Activated T-helper 2 cell treated with anti-CD3 and anti-CD28 coated beads, Interferon-gamma antibody, Interleukin-2, Interleukin-4, amounts not matched to agents 10 μg/mL and 5 μg/mL and 100 μg/mL, durations not matched to agents 14 hours and 24 hours and 36 hours (primary cell): ENCODE measurements at regions not wholly inside any gene's neighbourhood (a gene's known extent, or its start where the extent isn't known, plus 50 kb on each side); places are given as distances from the start of the nearest gene placed in this dataset.

Source experiments
- DNase-seq: peaks from one replicate; pipeline ENCODE4 v3.0.0; 2021; ENCODE audit warnings: low spot score
- H3K27ac Mint-ChIP-seq: one replicate; pipeline ENCODE4 v1.8.0; 2021; ENCODE audit warnings: mixed read lengths
- H3K27me3 Mint-ChIP-seq: one replicate; pipeline ENCODE4 v1.8.0; 2021; ENCODE audit warnings: low read depth, mixed read lengths
- H3K36me3 Mint-ChIP-seq: one replicate; pipeline ENCODE4 v1.8.0; 2021; ENCODE audit warnings: low read depth, mixed read lengths
- H3K4me1 Mint-ChIP-seq: one replicate; pipeline ENCODE4 v1.8.0; 2021; ENCODE audit warnings: low read depth, mixed read lengths
- H3K4me3 Mint-ChIP-seq: one replicate; pipeline ENCODE4 v1.8.0; 2021; ENCODE audit warnings: low read depth, mild to moderate bottlenecking, moderate library complexity, mixed read lengths
- H3K9me3 Mint-ChIP-seq: one replicate; pipeline ENCODE4 v1.8.0; 2021; ENCODE audit warnings: mixed read lengths
- intact Hi-C: fragments of 100-400 bp; cut with micrococcal nuclease; formaldehyde crosslinking; loops from one replicate; pipeline ENCODE4 v1.15.1; 2023

- Mint-ChIP-seq H3K4me3 (no peak overlapping the region), H3K36me3 (no peaks in the 10 kb centered on the region), H3K27ac (no peak overlapping the region), H3K9me3 (no peaks in the 10 kb centered on the region), H3K27me3 (no peaks in the 10 kb centered on the region), H3K4me1 (no peaks in the 10 kb centered on the region)
- DNase-seq: no peak
- intact Hi-C loops: no loop called here
Measured at GRCh38 chr9:134487066-134487710, 154.4 kb upstream of the COL5A1 start.

DNA sequence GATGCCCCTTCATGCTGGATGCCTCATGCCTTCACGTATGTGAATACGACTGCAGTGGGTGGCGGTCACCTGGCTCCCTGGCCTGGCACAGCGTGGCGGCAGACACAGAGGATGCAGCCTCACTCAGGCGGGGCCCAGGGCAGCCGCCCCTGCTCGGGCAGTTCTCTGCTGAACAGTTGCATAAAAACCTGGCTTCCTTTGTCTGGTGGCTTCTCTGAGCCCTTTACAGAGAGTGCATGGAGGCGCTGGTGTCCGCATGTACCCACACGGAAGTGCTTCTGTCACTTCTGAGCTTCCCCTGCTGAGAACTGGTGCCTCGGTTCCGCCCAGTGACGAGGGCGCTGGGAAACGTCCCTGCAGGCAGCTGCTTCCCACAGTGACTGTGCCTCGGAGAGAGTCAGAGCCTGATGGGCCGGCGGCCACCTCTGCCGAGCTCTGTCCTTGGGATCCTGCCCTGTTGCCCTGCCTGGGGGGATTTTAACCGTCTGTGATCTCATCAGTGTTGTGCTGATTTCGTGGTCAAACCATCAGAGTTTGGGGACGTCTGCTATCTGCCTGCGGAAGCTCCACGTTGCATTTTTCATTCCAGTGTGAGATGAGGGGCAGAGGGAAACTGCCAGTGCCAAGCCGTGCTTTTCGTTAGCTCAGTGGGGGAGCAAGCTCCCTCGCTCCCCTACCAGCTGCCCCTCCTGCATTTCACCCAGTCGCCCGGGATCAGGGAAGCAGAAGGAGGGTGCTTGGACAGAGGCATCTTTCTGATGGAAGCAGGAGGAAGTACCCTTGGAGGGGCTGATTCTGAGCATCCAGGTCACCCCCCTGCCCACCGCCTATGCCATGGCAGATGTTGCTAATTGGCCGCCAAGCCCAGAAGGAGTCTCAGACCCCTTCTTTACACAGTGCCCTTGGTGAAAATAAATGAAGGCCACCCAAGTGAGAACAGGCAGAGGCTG lies 153.0 kb upstream of the COL5A1 start:
- no peaks in the 10 kb centered on the region for H3K27me3 Mint-ChIP-seq
- intact Hi-C loops: no loop called here
- H3K27ac Mint-ChIP-seq: no peak overlapping the region
- H3K4me1 Mint-ChIP-seq: no peaks in the 10 kb centered on the region
- no peak for DNase-seq
- H3K9me3 Mint-ChIP-seq: no peaks in the 10 kb centered on the region
- H3K4me3 Mint-ChIP-seq: no peak overlapping the region
- H3K36me3 Mint-ChIP-seq: no peaks in the 10 kb centered on the region

DNA sequence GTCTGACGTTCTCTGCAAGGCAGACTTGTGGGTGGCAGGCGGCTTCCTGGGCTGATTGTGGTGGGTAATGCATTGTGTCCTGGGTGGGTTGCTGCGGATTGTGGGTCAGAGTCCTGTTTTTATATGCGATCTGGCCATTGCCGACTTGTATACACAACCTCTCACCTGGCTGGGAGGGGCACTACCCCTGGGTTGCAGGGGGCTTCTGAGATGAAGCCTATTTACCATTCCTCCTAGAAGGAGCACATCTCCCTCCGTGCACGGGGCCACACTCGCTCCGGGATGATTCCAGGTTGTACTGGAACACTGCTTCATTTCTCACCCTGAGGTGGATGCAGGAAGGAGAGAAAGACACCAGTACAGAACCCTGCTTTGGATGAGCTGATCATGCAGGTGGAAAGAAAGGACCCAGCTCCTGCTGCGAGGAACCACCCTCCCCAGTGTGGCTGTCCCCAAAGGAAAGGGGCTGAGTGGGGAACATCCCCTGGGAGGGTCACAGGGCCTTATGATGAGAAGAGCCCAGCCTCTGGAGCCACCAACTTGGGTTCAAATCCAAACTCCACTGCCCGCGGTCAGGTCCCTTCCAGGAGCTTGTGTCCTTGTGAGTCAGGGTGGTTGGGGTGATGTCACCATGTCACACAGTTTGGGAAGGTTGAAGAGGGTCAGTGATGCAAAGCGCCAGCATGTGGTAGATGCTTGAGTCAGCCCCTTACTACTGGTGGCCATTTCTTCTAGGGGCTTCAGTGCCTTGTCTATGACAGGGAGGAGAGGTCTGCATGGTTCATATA lies 151.8 kb upstream of the COL5A1 start:
- Mint-ChIP-seq H3K9me3 (no peaks in the 10 kb centered on the region), H3K4me3 (no peak overlapping the region), H3K4me1 (no peaks in the 10 kb centered on the region), H3K27ac (no peak overlapping the region), H3K36me3 (no peaks in the 10 kb centered on the region), H3K27me3 (no peaks in the 10 kb centered on the region)
- intact Hi-C loops: no loop called here
- no peak for DNase-seq

DNA sequence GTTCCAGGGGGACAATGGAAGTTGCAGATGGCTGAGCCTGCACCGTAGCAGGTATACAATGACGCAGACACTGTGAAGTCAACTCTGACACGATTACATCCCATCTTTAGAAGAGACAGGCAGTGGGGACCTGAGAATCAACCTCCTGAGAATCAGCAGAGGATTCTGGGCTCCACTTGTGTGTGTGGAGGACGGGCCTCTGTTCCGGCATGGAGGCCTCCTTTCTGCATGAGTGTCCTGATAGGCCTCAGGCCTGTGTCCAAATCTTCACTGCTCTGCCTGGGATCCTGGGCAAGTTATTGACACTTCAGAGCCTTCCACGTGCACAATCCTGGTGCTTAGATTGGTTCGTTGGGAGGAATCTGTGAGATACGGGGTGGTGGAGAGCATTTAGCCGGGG lies 151.2 kb upstream of the COL5A1 start:
- Mint-ChIP-seq H3K4me1 (no peaks in the 10 kb centered on the region), H3K4me3 (no peak overlapping the region), H3K27me3 (no peaks in the 10 kb centered on the region), H3K36me3 (no peaks in the 10 kb centered on the region), H3K9me3 (no peaks in the 10 kb centered on the region), H3K27ac (no peak overlapping the region)
- DNase-seq: no peak
- intact Hi-C loops: no loop called here

GRCh38 chr9:134491196-134491835 lies 150.3 kb upstream of the COL5A1 start:
- Mint-ChIP-seq H3K27me3 (no peaks in the 10 kb centered on the region), H3K36me3 (no peaks in the 10 kb centered on the region), H3K9me3 (no peaks in the 10 kb centered on the region), H3K4me3 (no peak overlapping the region), H3K27ac (no peak overlapping the region), H3K4me1 (no peaks in the 10 kb centered on the region)
- intact Hi-C loops: no loop called here
- DNase-seq: no peak

GRCh38 chr9:134491856-134492255 lies 149.7 kb upstream of the COL5A1 start:
- Mint-ChIP-seq H3K4me3 (no peak overlapping the region), H3K36me3 (no peaks in the 10 kb centered on the region)
- DNase-seq: no peak

GRCh38 chr9:134492281-134492691 lies 149.3 kb upstream of the COL5A1 start:
- no peaks in the 10 kb centered on the region for H3K27me3 Mint-ChIP-seq
- no peak for DNase-seq
- no peak overlapping the region for H3K27ac Mint-ChIP-seq
- intact Hi-C loops: no loop called here
- no peaks in the 10 kb centered on the region for H3K36me3 Mint-ChIP-seq
- no peaks in the 10 kb centered on the region for H3K4me1 Mint-ChIP-seq
- H3K9me3 Mint-ChIP-seq: no peaks in the 10 kb centered on the region
- no peak overlapping the region for H3K4me3 Mint-ChIP-seq

More at GRCh38 chr9:134491856-134492255, 149.7 kb upstream of the COL5A1 start:
- H3K27ac Mint-ChIP-seq: no peak overlapping the region
- intact Hi-C loops: no loop called here
- no peaks in the 10 kb centered on the region for H3K27me3 Mint-ChIP-seq
- H3K4me1 Mint-ChIP-seq: no peaks in the 10 kb centered on the region
- H3K9me3 Mint-ChIP-seq: no peaks in the 10 kb centered on the region

- Mint-ChIP-seq H3K36me3 (no peaks in the 10 kb centered on the region), H3K4me1 (no peaks in the 10 kb centered on the region), H3K27ac (no peak overlapping the region), H3K27me3 (no peaks in the 10 kb centered on the region), H3K9me3 (no peaks in the 10 kb centered on the region), H3K4me3 (no peak overlapping the region)
- DNase-seq: no peak
- intact Hi-C loops: no loop called here
Measured at GRCh38 chr9:134492721-134493460, 148.7 kb upstream of the COL5A1 start.

DNA sequence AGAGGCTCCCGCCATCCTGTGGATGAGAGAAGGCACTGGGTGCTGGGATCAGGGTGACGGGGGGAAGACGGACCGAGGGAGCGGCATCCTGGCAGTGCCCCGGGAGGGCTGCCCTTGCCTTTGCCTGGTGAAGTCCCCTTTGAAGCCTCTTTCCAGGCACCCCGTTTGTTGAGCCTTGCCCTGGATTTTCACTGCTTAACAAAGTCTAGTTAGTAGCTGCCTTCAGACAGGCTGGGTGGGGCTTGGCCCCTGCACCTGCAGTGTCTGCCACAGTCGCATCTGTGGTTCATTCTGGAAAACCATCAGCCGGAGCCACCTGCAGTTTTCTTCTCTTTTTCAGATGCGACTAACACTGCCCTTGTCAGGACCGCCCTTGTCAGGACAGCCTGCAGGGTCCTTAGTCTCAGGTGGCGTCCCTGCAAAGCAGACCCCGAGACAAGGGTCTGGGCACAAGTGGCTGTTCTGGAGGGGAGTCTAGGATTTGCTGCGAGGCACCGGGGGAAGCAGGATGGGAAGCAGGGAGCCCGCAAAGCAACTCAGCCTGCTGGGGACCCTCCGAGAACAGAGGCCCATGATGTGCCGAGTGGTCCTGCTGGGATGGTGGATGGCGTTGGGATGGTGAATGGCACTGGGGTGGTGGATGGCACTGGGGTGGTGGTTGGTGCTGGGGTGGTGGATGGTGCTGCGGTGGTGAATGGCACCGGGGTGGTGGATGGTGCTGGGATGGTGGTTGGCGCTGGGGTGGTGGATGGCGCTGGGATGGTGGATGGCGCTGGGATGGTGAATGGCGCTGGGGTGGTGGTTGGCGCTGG lies 147.9 kb upstream of the COL5A1 start:
- no peaks in the 10 kb centered on the region for H3K9me3 Mint-ChIP-seq
- intact Hi-C loops: no loop called here
- H3K4me3 Mint-ChIP-seq: no peak overlapping the region
- H3K27me3 Mint-ChIP-seq: no peaks in the 10 kb centered on the region
- DNase-seq: no peak
- H3K4me1 Mint-ChIP-seq: no peaks in the 10 kb centered on the region
- no peaks in the 10 kb centered on the region for H3K36me3 Mint-ChIP-seq
- no peak overlapping the region for H3K27ac Mint-ChIP-seq

- no peaks in the 10 kb centered on the region for H3K9me3 Mint-ChIP-seq
- H3K4me1 Mint-ChIP-seq: no peaks in the 10 kb centered on the region
- H3K27ac Mint-ChIP-seq: no peak overlapping the region
- no peaks in the 10 kb centered on the region for H3K36me3 Mint-ChIP-seq
- H3K27me3 Mint-ChIP-seq: no peaks in the 10 kb centered on the region
- intact Hi-C loops: no loop called here
- H3K4me3 Mint-ChIP-seq: no peak overlapping the region
- no peak for DNase-seq
Measured at GRCh38 chr9:134494273-134494815, 147.3 kb upstream of the COL5A1 start.

GRCh38 chr9:134494905-134495304 lies 146.7 kb upstream of the COL5A1 start:
- H3K36me3 Mint-ChIP-seq: no peaks in the 10 kb centered on the region
- H3K4me3 Mint-ChIP-seq: no peak overlapping the region
- no peak for DNase-seq
- intact Hi-C loops: no loop called here
- H3K4me1 Mint-ChIP-seq: no peaks in the 10 kb centered on the region
- no peaks in the 10 kb centered on the region for H3K9me3 Mint-ChIP-seq
- no peaks in the 10 kb centered on the region for H3K27me3 Mint-ChIP-seq
- H3K27ac Mint-ChIP-seq: no peak overlapping the region
